ENCODE measurements at regions not wholly inside any gene's neighbourhood (a gene's known extent, or its start where the extent isn't known, plus 50 kb on each side); places are given as distances from the start of the nearest gene placed in this dataset.

DNA sequence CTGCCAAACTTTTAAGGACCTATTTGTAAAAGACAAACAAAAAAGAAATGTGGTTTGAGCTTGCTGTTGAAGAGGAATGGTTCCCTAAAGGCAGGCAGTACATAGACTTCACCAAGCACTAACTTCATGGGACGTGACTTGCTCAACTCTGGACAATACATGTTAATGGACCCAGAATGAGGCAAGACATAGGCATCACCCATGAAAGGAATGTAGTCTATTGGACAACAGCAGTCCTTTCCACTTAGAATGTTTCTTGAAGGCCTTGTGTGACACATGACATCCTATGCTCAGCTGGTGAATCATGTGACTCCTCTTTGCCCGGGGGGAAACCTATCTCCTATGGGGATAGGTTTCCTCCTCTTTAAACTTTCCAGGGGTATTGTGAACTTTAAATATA, 246.4 kb upstream of the BLID start:
- ATAC-seq, result no peak
- TF ChIP-seq, protein P1, sequence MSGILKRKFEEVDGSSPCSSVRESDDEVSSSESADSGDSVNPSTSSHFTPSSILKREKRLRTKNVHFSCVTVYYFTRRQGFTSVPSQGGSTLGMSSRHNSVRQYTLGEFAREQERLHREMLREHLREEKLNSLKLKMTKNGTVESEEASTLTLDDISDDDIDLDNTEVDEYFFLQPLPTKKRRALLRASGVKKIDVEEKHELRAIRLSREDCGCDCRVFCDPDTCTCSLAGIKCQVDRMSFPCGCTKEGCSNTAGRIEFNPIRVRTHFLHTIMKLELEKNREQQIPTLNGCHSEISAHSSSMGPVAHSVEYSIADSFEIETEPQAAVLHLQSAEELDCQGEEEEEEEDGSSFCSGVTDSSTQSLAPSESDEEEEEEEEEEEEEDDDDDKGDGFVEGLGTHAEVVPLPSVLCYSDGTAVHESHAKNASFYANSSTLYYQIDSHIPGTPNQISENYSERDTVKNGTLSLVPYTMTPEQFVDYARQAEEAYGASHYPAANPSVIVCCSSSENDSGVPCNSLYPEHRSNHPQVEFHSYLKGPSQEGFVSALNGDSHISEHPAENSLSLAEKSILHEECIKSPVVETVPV (CRISPR knock-in tag; IDR thresholded peaks at IDR 0.05), result no peak
- TF ChIP-seq TOX (CRISPR knock-in tag; IDR thresholded peaks at IDR 0.05; ENCODE audit: borderline replicate concordance) (no peak), ZNF8 (CRISPR knock-in tag; IDR thresholded peaks at IDR 0.05) (no peak), ISL1 (CRISPR knock-in tag; IDR thresholded peaks at IDR 0.05) (no peak), ESRRG (CRISPR knock-in tag; IDR thresholded peaks at IDR 0.05) (no peak), ZC3H10 (CRISPR knock-in tag; IDR thresholded peaks at IDR 0.05) (no peak), ZNF70 (CRISPR knock-in tag; IDR thresholded peaks at IDR 0.05) (no peak), TCF4 (CRISPR knock-in tag; IDR thresholded peaks at IDR 0.05; ENCODE audit: borderline replicate concordance) (no peak), BACH2 (CRISPR knock-in tag; IDR thresholded peaks at IDR 0.05; ENCODE audit: borderline replicate concordance) (no peak), ARNTL (CRISPR knock-in tag; IDR thresholded peaks at IDR 0.05; ENCODE audit: borderline replicate concordance, low read depth) (no peak), PPARA (CRISPR knock-in tag; IDR thresholded peaks at IDR 0.05; ENCODE audit: borderline replicate concordance) (no peak), RARB (CRISPR knock-in tag; IDR thresholded peaks at IDR 0.05) (no peak), ZNF565 (CRISPR knock-in tag; conservative IDR thresholded peaks at IDR 0.05; ENCODE audit: low read depth) (no peak)
- TF ChIP-seq, protein P2, sequence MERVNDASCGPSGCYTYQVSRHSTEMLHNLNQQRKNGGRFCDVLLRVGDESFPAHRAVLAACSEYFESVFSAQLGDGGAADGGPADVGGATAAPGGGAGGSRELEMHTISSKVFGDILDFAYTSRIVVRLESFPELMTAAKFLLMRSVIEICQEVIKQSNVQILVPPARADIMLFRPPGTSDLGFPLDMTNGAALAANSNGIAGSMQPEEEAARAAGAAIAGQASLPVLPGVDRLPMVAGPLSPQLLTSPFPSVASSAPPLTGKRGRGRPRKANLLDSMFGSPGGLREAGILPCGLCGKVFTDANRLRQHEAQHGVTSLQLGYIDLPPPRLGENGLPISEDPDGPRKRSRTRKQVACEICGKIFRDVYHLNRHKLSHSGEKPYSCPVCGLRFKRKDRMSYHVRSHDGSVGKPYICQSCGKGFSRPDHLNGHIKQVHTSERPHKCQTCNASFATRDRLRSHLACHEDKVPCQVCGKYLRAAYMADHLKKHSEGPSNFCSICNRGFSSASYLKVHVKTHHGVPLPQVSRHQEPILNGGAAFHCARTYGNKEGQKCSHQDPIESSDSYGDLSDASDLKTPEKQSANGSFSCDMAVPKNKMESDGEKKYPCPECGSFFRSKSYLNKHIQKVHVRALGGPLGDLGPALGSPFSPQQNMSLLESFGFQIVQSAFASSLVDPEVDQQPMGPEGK (CRISPR knock-in tag; IDR thresholded peaks at IDR 0.05; ENCODE audit: borderline replicate concordance), result no peak
- TF ChIP-seq, protein P3, sequence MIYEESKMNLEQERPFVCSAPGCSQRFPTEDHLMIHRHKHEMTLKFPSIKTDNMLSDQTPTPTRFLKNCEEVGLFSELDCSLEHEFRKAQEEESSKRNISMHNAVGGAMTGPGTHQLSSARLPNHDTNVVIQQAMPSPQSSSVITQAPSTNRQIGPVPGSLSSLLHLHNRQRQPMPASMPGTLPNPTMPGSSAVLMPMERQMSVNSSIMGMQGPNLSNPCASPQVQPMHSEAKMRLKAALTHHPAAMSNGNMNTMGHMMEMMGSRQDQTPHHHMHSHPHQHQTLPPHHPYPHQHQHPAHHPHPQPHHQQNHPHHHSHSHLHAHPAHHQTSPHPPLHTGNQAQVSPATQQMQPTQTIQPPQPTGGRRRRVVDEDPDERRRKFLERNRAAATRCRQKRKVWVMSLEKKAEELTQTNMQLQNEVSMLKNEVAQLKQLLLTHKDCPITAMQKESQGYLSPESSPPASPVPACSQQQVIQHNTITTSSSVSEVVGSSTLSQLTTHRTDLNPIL (CRISPR knock-in tag; IDR thresholded peaks at IDR 0.05; ENCODE audit: low read depth), result no peak
- TF ChIP-seq, protein P4, sequence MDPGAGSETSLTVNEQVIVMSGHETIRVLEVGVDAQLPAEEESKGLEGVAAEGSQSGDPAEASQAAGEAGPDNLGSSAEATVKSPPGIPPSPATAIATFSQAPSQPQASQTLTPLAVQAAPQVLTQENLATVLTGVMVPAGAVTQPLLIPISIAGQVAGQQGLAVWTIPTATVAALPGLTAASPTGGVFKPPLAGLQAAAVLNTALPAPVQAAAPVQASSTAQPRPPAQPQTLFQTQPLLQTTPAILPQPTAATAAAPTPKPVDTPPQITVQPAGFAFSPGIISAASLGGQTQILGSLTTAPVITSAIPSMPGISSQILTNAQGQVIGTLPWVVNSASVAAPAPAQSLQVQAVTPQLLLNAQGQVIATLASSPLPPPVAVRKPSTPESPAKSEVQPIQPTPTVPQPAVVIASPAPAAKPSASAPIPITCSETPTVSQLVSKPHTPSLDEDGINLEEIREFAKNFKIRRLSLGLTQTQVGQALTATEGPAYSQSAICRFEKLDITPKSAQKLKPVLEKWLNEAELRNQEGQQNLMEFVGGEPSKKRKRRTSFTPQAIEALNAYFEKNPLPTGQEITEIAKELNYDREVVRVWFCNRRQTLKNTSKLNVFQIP (CRISPR knock-in tag; IDR thresholded peaks at IDR 0.05; ENCODE audit: borderline replicate concordance, low read depth), result no peak
- TF ChIP-seq, protein P5, sequence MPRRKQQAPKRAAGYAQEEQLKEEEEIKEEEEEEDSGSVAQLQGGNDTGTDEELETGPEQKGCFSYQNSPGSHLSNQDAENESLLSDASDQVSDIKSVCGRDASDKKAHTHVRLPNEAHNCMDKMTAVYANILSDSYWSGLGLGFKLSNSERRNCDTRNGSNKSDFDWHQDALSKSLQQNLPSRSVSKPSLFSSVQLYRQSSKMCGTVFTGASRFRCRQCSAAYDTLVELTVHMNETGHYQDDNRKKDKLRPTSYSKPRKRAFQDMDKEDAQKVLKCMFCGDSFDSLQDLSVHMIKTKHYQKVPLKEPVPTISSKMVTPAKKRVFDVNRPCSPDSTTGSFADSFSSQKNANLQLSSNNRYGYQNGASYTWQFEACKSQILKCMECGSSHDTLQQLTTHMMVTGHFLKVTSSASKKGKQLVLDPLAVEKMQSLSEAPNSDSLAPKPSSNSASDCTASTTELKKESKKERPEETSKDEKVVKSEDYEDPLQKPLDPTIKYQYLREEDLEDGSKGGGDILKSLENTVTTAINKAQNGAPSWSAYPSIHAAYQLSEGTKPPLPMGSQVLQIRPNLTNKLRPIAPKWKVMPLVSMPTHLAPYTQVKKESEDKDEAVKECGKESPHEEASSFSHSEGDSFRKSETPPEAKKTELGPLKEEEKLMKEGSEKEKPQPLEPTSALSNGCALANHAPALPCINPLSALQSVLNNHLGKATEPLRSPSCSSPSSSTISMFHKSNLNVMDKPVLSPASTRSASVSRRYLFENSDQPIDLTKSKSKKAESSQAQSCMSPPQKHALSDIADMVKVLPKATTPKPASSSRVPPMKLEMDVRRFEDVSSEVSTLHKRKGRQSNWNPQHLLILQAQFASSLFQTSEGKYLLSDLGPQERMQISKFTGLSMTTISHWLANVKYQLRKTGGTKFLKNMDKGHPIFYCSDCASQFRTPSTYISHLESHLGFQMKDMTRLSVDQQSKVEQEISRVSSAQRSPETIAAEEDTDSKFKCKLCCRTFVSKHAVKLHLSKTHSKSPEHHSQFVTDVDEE (CRISPR knock-in tag; IDR thresholded peaks at IDR 0.05), result no peak

DNA sequence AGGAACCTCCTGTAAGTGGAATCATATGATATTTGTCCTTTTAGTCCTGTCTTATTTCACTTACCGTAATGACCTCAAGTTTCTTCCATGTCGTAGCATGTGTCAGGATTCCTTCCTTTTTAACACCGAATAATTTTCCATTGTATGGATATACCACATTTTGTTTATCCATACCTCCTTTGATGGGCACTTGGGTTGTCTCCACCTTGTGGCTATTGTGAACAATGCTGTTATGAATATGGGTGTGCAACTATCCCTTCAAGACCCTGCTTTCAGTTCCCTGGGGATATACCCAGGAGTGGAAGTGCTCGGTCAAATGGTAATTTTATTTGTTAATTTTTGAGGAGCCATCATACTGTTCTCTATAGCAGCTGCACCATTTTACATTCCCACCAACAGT, 244.9 kb upstream of the BLID start:
- TF ChIP-seq RARB (CRISPR knock-in tag; IDR thresholded peaks at IDR 0.05) (no peak), ZNF8 (CRISPR knock-in tag; IDR thresholded peaks at IDR 0.05) (peak; percentile 94)

DNA sequence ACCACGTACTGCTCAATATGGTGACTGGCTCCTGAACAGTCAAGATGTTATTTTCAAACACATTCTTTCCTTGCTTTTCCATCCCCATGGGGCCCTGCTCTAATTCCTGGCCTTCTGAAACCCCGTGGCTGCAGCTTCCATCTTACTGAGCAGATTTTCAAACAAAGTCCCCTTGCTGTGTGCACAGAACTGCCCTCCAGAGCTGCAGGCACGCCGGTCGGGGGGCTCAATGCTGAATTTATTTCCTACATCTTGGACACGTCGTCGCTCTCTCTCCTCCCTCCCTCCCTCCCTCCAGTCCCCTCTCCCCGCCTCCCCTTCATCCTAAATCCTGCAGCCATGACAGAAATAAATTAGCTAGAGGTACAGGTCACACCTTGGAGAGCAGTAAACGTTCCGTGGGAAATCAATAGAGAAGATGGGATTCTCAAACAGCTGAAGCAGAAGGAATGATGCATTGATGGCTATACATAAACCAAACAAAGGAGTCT, 243.1 kb upstream of the BLID start:
- ATAC-seq, result no peak
- no peak for TF ChIP-seq ZNF8 (CRISPR knock-in tag; IDR thresholded peaks at IDR 0.05)
- TF ChIP-seq, protein P3 (CRISPR knock-in tag; IDR thresholded peaks at IDR 0.05; ENCODE audit: low read depth), result no peak
- TF ChIP-seq ISL1 (CRISPR knock-in tag; IDR thresholded peaks at IDR 0.05), result no peak
- no peak for TF ChIP-seq PPARA (CRISPR knock-in tag; IDR thresholded peaks at IDR 0.05; ENCODE audit: borderline replicate concordance)

More for the DNA sequence above, 244.9 kb upstream of the BLID start:
- no peak for ATAC-seq

All from SK-N-SH treated with all-trans-retinoic acid at 6 μM for 48 hours (cell line).